HepG2 (cell line): ENCODE measurements at regions not wholly inside any gene's neighbourhood (a gene's known extent, or its start where the extent isn't known, plus 50 kb on each side); places are given as distances from the start of the nearest gene placed in this dataset.

Experiments
- ATAC-seq: fragments of 200-7000 bp; cut with Tn5 transposase; 3 replicates; pipeline ENCODE4 v1.9.1; 2020; ENCODE audit warnings: mild to moderate bottlenecking, moderate library complexity
- BruUV-seq: library from RNA; stranded (reverse); fragments of 400-500 nt; replicated peaks from 2 replicates; lab custom pipeline; 2021; lab: Mats Ljungman, UMichigan
- CTCF ChIA-PET: fragments of 300-600 bp; formaldehyde crosslinking; extraction: SDS; loops from one replicate; lab custom pipeline; 2021; ENCODE audit warnings: low total read pairs, inconsistent platforms, low intra/inter-chr PET ratio; lab: Yijun Ruan, JAX
- POLR2A ChIA-PET: fragments of 350-600 bp; sonication (Branson Sonifier 250); formaldehyde crosslinking; loops from one replicate; lab custom pipeline; 2020; ENCODE audit warnings: antibody characterized with exemption, inconsistent platforms; lab: Yijun Ruan, JAX
- DNase-seq: peaks from one replicate; pipeline ENCODE4 v3.0.0-alpha.2; 2015; ENCODE audit warnings: low spot score
- FAIRE-seq: peaks from 3 replicates; lab custom pipeline; 2011; peaks lifted over from hg19 to GRCh38; lab: Jason Lieb, UNC
- H2AFZ ChIP-seq: one replicate; pipeline ENCODE4 v1.6.1; 2011; ENCODE audit warnings: low read length, inconsistent platforms
- H3K27ac ChIP-seq: fragments of 300-600 bp; 3 replicates; pipeline ENCODE4 v1.8.0; 2011; ENCODE audit warnings: mixed run types, mild to moderate bottlenecking, mixed read lengths, low read length, inconsistent platforms; ENCODE audit not compliant: insufficient read depth; ENCODE audit errors: extremely low read length
- H3K27me3 ChIP-seq, 2 experiments: fragments of 200-600 bp in 1 of 2; 2 replicates in 1 of 2; 3 replicates in 1 of 2; pipeline versions ENCODE4 v1.6.0 to v1.8.0; 2011; ENCODE audit warnings: low read length in 2 of 2, mild to moderate bottlenecking in 2 of 2, moderate library complexity in 2 of 2, inconsistent platforms in 1 of 2; ENCODE audit not compliant: insufficient read depth in 2 of 2, control insufficient read depth in 1 of 2
- H3K36me3 ChIP-seq, 2 experiments: fragments of 200-600 bp in 1 of 2; replicated peaks in 1 of 2; 2 replicates in 1 of 2; 3 replicates in 1 of 2; pipeline versions ENCODE4 v1.5.1 to v1.8.0; 2011; ENCODE audit warnings: low read length in 2 of 2, inconsistent platforms in 1 of 2; ENCODE audit not compliant: insufficient read depth in 2 of 2, control insufficient read depth in 1 of 2
- H3K4me1 ChIP-seq: 2 replicates; pipeline ENCODE4 v1.5.1; 2012; ENCODE audit warnings: low read length, inconsistent platforms; ENCODE audit not compliant: insufficient read depth
- H3K4me2 ChIP-seq: 2 replicates; pipeline ENCODE4 v1.6.0; 2011; ENCODE audit warnings: low read depth, low read length, inconsistent platforms
- H3K4me3 ChIP-seq, 3 experiments: fragments of 200-600 bp in 1 of 3; sonication (generic), shearing (Covaris generic) in 1 of 3; replicated peaks in 1 of 3; 2 replicates each; pipeline ENCODE4 v1.5.1; 2011 to 2016; ENCODE audit warnings: low read length in 3 of 3, inconsistent platforms in 2 of 3, low read depth in 2 of 3, mild to moderate bottlenecking in 2 of 3, control low read depth in 1 of 3, mixed read lengths in 1 of 3; ENCODE audit not compliant: insufficient read depth in 1 of 3
- H3K79me2 ChIP-seq: one replicate; pipeline ENCODE4 v1.6.1; 2011; ENCODE audit warnings: low read length, inconsistent platforms; ENCODE audit not compliant: insufficient read depth
- H3K9ac ChIP-seq: 2 replicates; pipeline ENCODE4 v1.6.0; 2011; ENCODE audit warnings: mild to moderate bottlenecking, low read depth, low read length, inconsistent platforms; ENCODE audit not compliant: insufficient read depth
- H3K9me3 ChIP-seq: 2 replicates; pipeline ENCODE4 v1.5.1; 2012; ENCODE audit warnings: mild to moderate bottlenecking, low read length
- H4K20me1 ChIP-seq: 2 replicates; pipeline ENCODE4 v1.6.0; 2011; ENCODE audit warnings: inconsistent platforms, mild to moderate bottlenecking, low read length, moderate library complexity; ENCODE audit not compliant: insufficient read depth
- DMAP1 ChIP-seq: IDR thresholded peaks from 2 replicates; pipeline ENCODE4 v1.6.1; 2016
- GFI1 ChIP-seq: sonication (generic); formaldehyde crosslinking; IDR thresholded peaks from 2 replicates; pipeline ENCODE4 v1.5.0; 2020; ENCODE audit warnings: missing genetic modification reagents, mild to moderate bottlenecking, borderline replicate concordance
- KDM4B ChIP-seq: sonication (generic); formaldehyde crosslinking; IDR thresholded peaks from 2 replicates; pipeline ENCODE4 v1.4.0; 2020; ENCODE audit warnings: missing genetic modification reagents
- MED8 ChIP-seq: sonication (generic); formaldehyde crosslinking; IDR thresholded peaks from 2 replicates; pipeline ENCODE4 v1.8.1; 2023; ENCODE audit warnings: mild to moderate bottlenecking, missing genetic modification reagents; ENCODE audit not compliant: insufficient replicate concordance
- NFE2L1 ChIP-seq: sonication (generic); formaldehyde crosslinking; IDR thresholded peaks from 2 replicates; pipeline ENCODE4 v1.4.0; 2020; ENCODE audit warnings: missing genetic modification reagents, mild to moderate bottlenecking, borderline replicate concordance
- PHF21A ChIP-seq: sonication (generic); formaldehyde crosslinking; IDR thresholded peaks from 2 replicates; pipeline ENCODE4 v1.5.0; 2020; ENCODE audit warnings: mild to moderate bottlenecking, missing genetic modification reagents
- POGK ChIP-seq: sonication (generic); formaldehyde crosslinking; conservative IDR thresholded peaks from 2 replicates; pipeline ENCODE4 v1.8.0; 2022; ENCODE audit warnings: mild to moderate bottlenecking, moderate library complexity, missing genetic modification reagents
- RAD51 ChIP-seq: fragments of 450-650 bp; IDR thresholded peaks from 2 replicates; pipeline ENCODE4 v1.6.1; 2016; ENCODE audit warnings: borderline replicate concordance
- SAP130 ChIP-seq: IDR thresholded peaks from 2 replicates; pipeline ENCODE4 v1.6.1; 2016; ENCODE audit warnings: low read depth
- SP5 ChIP-seq: IDR thresholded peaks from 2 replicates; pipeline ENCODE4 v1.6.1; 2016; ENCODE audit warnings: low read depth, borderline replicate concordance
- STAG1 ChIP-seq: sonication (generic); formaldehyde crosslinking; IDR thresholded peaks from 2 replicates; pipeline ENCODE4 v1.4.0; 2020; ENCODE audit warnings: missing genetic modification reagents
- ZFP37 ChIP-seq: sonication (generic); formaldehyde crosslinking; IDR thresholded peaks from 2 replicates; pipeline ENCODE4 v1.4.0; 2020; ENCODE audit warnings: missing genetic modification reagents, borderline replicate concordance
- ZNF30 ChIP-seq: sonication (generic); formaldehyde crosslinking; IDR thresholded peaks from 2 replicates; pipeline ENCODE4 v1.5.0; 2020; ENCODE audit warnings: mild to moderate bottlenecking, missing genetic modification reagents
- ZNF672 ChIP-seq: sonication (generic); formaldehyde crosslinking; IDR thresholded peaks from 2 replicates; pipeline ENCODE4 v1.8.1; 2022; ENCODE audit warnings: missing genetic modification reagents
- ZNF772 ChIP-seq: sonication (generic); formaldehyde crosslinking; IDR thresholded peaks from 2 replicates; pipeline ENCODE4 v1.5.0; 2020; ENCODE audit warnings: mild to moderate bottlenecking, missing genetic modification reagents
- WGBS: methylation state at CpG from one replicate; pipeline ENCODE4 v1.1.6; 2017; ENCODE audit warnings: low lambda C conversion rate; 5-methylcytosine and 5-hydroxymethylcytosine counted together
- in situ Hi-C: cut with HindIII; loops from 2 replicates; pipeline ENCODE4 v1.10.0; 2017; ENCODE audit warnings: low pct_unique_long_range_greater_than_20kb; ENCODE audit not compliant: extremely low pct_ligation_motif_present
- intact Hi-C: fragments of 100-400 bp; cut with micrococcal nuclease; formaldehyde crosslinking; loops from one replicate; pipeline ENCODE4 v1.10.0; 2022; ENCODE audit not compliant: unreplicated experiment

- no peaks in the 10 kb centered on the region for H3K36me3 ChIP-seq
- DNase-seq: no peak
- intact Hi-C loops: no loop called here
- no peaks in the 10 kb centered on the region for H3K79me2 ChIP-seq
- no peak overlapping the region for H3K27ac ChIP-seq
- no peaks in the 10 kb centered on the region for H3K9me3 ChIP-seq
- no peak for TF ChIP-seq SAP130 (CRISPR knock-in tag)
- TF ChIP-seq GFI1 (CRISPR knock-in tag): no peak
- TF ChIP-seq ZFP37 (CRISPR knock-in tag): no peak
- TF ChIP-seq ZNF30 (CRISPR knock-in tag): no peak
- no peak for TF ChIP-seq NFE2L1 (CRISPR knock-in tag)
- no peak for TF ChIP-seq SP5 (CRISPR knock-in tag)
- TF ChIP-seq PHF21A (CRISPR knock-in tag): no peak
- no peak for TF ChIP-seq KDM4B (CRISPR knock-in tag)
- TF ChIP-seq POGK (CRISPR knock-in tag): no peak
- TF ChIP-seq MED8 (CRISPR knock-in tag): no peak
- no peak for TF ChIP-seq ZNF672 (CRISPR knock-in tag)
- no peak for TF ChIP-seq RAD51
- no peak for TF ChIP-seq ZNF772
- TF ChIP-seq DMAP1: no peak
- TF ChIP-seq STAG1 (CRISPR knock-in tag): no peak
- TF ChIP-seq, all 625 proteins: peak for 0
- in situ Hi-C loops: no loop called here
- no peaks in the 10 kb centered on the region for H3K4me1 ChIP-seq
- no peak overlapping the region for H3K9ac ChIP-seq
- no peak overlapping the region for H3K4me3 ChIP-seq
- no peak overlapping the region for H3K4me2 ChIP-seq
- peaks cover 0 to 5% of the 10 kb centered on the region in 2 experiments; a peak in 1 of 5 replicates for H3K27me3 ChIP-seq
- BruUV-seq: no TSS peak
- H2AFZ ChIP-seq: no peak overlapping the region
- H4K20me1 ChIP-seq: no peaks in the 10 kb centered on the region
- POLR2A ChIA-PET: no interaction called here
- ATAC-seq (no peak), FAIRE-seq (no peak)
- WGBS: 0% methylated on average over 1 of the region's 1 CpG
- CTCF ChIA-PET: no interaction called here
Observed at GRCh38 chr4:147034372-147034771, 88.7 kb upstream of the TTC29 start.
